ENCODE measurements at regions not wholly inside any gene's neighbourhood (a gene's known extent, or its start where the extent isn't known, plus 50 kb on each side); places are given as distances from the start of the nearest gene placed in this dataset.

- Histone ChIP-seq H3K4me3 (replicated peaks in 1 of 2; ENCODE audit: low read depth in 1 of 2, low read length in 2 of 2) (no peak overlapping the region), H3K27ac (ENCODE audit: low read depth, low read length) (no peak overlapping the region), H4K20me1 (ENCODE audit: insufficient read depth) (no peaks in the 10 kb centered on the region), H3K27me3 (ENCODE audit: insufficient read depth, low read length) (no peaks in the 10 kb centered on the region), H3K36me3 (ENCODE audit: control insufficient read depth in 1 of 2, insufficient read depth in 2 of 2, low read length in 2 of 2) (no peaks in the 10 kb centered on the region), H3K4me2 (ENCODE audit: low read length) (no peak overlapping the region), H2AFZ (ENCODE audit: low read depth, low read length, poor library complexity, severe bottlenecking) (no peak overlapping the region), H3K79me2 (ENCODE audit: insufficient read depth, low read length) (no peaks in the 10 kb centered on the region), H3K9ac (ENCODE audit: low read length) (no peak overlapping the region), H3K4me1 (ENCODE audit: control insufficient read depth in 1 of 2, insufficient read depth in 2 of 2, low read length in 2 of 2) (no peaks in the 10 kb centered on the region), H3K9me3 (ENCODE audit: control insufficient read depth in 1 of 2, insufficient read depth in 1 of 2, low read depth in 1 of 2, low read length in 2 of 2) (peaks cover 20 to 25% of the 10 kb centered on the region in 2 experiments; a peak in 3 of 4 replicates), H3K9me2 (ENCODE audit: insufficient read depth) (no peaks in the 10 kb centered on the region)
- no peak for TF ChIP-seq CTCF (IDR thresholded peaks at IDR 0.05 in 2 of 3, conservative IDR thresholded peaks at IDR 0.05 in 1 of 3; ENCODE audit: borderline replicate concordance in 1 of 3, insufficient read depth in 1 of 3, low read depth in 2 of 3, low read length in 2 of 3)
- no peak for TF ChIP-seq POLR2A (IDR thresholded peaks at IDR 0.05; ENCODE audit: borderline replicate concordance, extremely low read depth, insufficient read depth, insufficient read length)
- TF ChIP-seq CBX3 (IDR thresholded peaks at IDR 0.05; ENCODE audit: low read depth), result no peak
- TF ChIP-seq EGR1 (IDR thresholded peaks at IDR 0.05; ENCODE audit: low read depth), result no peak
- TF ChIP-seq EZH2 (IDR thresholded peaks at IDR 0.05), result no peak
- TF ChIP-seq ZBTB33 (IDR thresholded peaks at IDR 0.05; ENCODE audit: extremely low read depth, insufficient replicate concordance, low read length), result no peak
- TF ChIP-seq JUND (IDR thresholded peaks at IDR 0.05), result no peak
- TF ChIP-seq ATF3 (IDR thresholded peaks at IDR 0.05), result no peak
- TF ChIP-seq MAX (IDR thresholded peaks at IDR 0.05), result no peak
- TF ChIP-seq TCF7L2 (IDR thresholded peaks at IDR 0.05; ENCODE audit: borderline replicate concordance, extremely low read depth, insufficient read depth, insufficient read length), result no peak
- TF ChIP-seq REST (IDR thresholded peaks at IDR 0.05; ENCODE audit: low read depth), result no peak
- no peak for TF ChIP-seq FOSL1 (IDR thresholded peaks at IDR 0.05; ENCODE audit: low read depth)
- TF ChIP-seq ZFX (IDR thresholded peaks at IDR 0.05), result no peak
- no peak for TF ChIP-seq CEBPB (IDR thresholded peaks at IDR 0.05; ENCODE audit: low read depth)
- no peak for TF ChIP-seq POLR2AphosphoS5 (IDR thresholded peaks at IDR 0.05; ENCODE audit: low read depth, low read length)
- TF ChIP-seq SIN3A (IDR thresholded peaks at IDR 0.05; ENCODE audit: low read depth), result no peak
- no peak for TF ChIP-seq EZH2phosphoT487 (IDR thresholded peaks at IDR 0.05; ENCODE audit: borderline replicate concordance)
- no peak for TF ChIP-seq SRF (IDR thresholded peaks at IDR 0.05; ENCODE audit: low read depth)
- no peak for TF ChIP-seq ELF1 (IDR thresholded peaks at IDR 0.05; ENCODE audit: borderline replicate concordance, low read depth)
- ChIA-PET RAD21 (ENCODE audit: low non-redundant PET in 1 of 2, low total read pairs in 2 of 2, uncharacterized antibody in 2 of 2, unreplicated experiment in 2 of 2) (no interaction called here), CTCF (no interaction called here), POLR2A (no interaction called here)
- intact Hi-C loops (cut with micrococcal nuclease), result no loop called here
- no TSS peak for BruUV-seq (replicated peaks)
- ATAC-seq (no peak), DNase-seq (ENCODE audit: low read depth, low spot score) (no peak)
Measured at GRCh38 chr21:18940791-18941190, 537.2 kb upstream of the TMPRSS15 start.

Data from HCT116 (cell line).